ENCODE measurements at regions not wholly inside any gene's neighbourhood (a gene's known extent, or its start where the extent isn't known, plus 50 kb on each side); places are given as distances from the start of the nearest gene placed in this dataset.

DNA sequence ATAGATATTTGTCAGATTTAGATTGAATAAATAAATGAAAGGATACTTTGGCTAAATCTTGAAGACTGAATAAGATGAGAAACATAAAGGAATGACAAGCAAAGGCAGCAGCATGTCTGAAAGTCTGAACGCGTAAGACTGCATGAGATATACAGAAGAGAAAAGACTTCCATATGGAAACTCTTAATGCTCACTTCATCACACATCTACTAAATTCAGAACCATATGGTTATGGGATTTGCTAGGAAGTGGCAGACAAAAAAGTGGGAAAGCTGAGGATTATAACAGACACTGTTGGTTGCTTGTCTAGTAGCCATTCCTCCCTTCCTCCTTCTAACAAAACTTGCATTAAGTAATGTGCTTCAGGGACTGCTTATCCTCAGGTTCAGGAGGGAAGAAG lies 446.7 kb downstream of the KCTD12 start:
- TF ChIP-seq, protein P1, sequence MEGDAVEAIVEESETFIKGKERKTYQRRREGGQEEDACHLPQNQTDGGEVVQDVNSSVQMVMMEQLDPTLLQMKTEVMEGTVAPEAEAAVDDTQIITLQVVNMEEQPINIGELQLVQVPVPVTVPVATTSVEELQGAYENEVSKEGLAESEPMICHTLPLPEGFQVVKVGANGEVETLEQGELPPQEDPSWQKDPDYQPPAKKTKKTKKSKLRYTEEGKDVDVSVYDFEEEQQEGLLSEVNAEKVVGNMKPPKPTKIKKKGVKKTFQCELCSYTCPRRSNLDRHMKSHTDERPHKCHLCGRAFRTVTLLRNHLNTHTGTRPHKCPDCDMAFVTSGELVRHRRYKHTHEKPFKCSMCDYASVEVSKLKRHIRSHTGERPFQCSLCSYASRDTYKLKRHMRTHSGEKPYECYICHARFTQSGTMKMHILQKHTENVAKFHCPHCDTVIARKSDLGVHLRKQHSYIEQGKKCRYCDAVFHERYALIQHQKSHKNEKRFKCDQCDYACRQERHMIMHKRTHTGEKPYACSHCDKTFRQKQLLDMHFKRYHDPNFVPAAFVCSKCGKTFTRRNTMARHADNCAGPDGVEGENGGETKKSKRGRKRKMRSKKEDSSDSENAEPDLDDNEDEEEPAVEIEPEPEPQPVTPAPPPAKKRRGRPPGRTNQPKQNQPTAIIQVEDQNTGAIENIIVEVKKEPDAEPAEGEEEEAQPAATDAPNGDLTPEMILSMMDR (IDR thresholded peaks at IDR 0.05) = no peak
- Histone ChIP-seq H3K27me3 (ENCODE audit: control insufficient read depth, insufficient read depth, low read length) (no peaks in the 10 kb centered on the region), H3K79me2 (no peaks in the 10 kb centered on the region), H2AFZ (no peak overlapping the region), H3K4me1 (no peaks in the 10 kb centered on the region), H3K9me3 (ENCODE audit: control insufficient read depth, low read length) (no peaks in the 10 kb centered on the region), H3K9ac (no peak overlapping the region), H3K4me2 (ENCODE audit: low read length) (no peak overlapping the region), H3K4me3 (ENCODE audit: low read depth, low read length) (no peak overlapping the region), H3K36me3 (ENCODE audit: control insufficient read depth, insufficient read depth, low read length) (no peaks in the 10 kb centered on the region), H3K27ac (no peak overlapping the region)

DNA sequence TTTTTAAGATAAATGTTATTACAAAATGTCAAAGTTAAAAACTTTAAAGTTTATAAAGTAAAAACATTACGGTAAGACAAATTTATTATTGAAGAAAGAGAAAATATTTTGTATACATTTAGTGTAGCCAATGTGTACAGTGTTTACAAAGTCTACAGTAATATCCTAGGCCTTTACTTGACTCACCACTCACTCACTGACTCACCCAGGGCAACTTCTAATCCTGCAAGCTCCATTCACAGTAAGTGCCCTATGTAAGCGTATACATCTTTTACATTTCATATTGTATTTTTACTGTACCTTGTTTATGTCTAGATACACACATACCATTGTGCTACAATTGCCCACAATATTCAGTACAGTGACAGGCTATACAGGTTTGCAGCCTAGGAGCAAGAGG lies 448.2 kb downstream of the KCTD12 start:
- H3K4me1 ChIP-seq = no peaks in the 10 kb centered on the region
- H3K27me3 ChIP-seq (ENCODE audit: control insufficient read depth, insufficient read depth, low read length) = no peaks in the 10 kb centered on the region
- no peak overlapping the region for H2AFZ ChIP-seq

DNA sequence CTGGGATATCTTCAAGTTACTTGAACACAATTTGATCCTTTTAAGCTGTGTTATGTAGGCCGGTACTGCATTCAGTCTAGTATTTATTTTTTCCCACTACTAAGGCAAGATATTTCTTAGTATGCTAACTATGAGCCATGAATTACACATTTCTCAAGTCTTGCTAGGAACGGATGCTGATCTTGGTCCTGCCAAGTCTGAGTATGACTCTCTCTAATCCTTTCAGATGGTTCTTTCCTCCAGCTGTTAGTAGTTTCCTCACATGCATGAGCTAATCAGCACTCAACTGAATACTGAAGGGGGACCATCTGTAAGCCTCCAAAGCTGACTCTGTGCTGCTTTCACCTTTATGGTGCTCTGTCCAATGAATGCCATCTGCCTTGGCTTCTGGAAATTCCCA lies 460.3 kb downstream of the KCTD12 start:
- H3K9ac ChIP-seq = no peak overlapping the region
- TF ChIP-seq, protein P1 (IDR thresholded peaks at IDR 0.05) = no peak
- H3K27me3 ChIP-seq (ENCODE audit: control insufficient read depth, insufficient read depth, low read length) = no peaks in the 10 kb centered on the region
- no peak overlapping the region for H3K4me3 ChIP-seq (ENCODE audit: low read depth, low read length)
- H3K36me3 ChIP-seq (ENCODE audit: control insufficient read depth, insufficient read depth, low read length) = no peaks in the 10 kb centered on the region
- no peak overlapping the region for H3K27ac ChIP-seq
- H2AFZ ChIP-seq = no peak overlapping the region
- H3K4me1 ChIP-seq = no peaks in the 10 kb centered on the region
- no peaks in the 10 kb centered on the region for H3K79me2 ChIP-seq
- H3K4me2 ChIP-seq (ENCODE audit: low read length) = no peak overlapping the region
- H3K9me3 ChIP-seq (ENCODE audit: control insufficient read depth, low read length) = no peaks in the 10 kb centered on the region

More for the DNA sequence above, 448.2 kb downstream of the KCTD12 start:
- no peak overlapping the region for H3K4me3 ChIP-seq (ENCODE audit: low read depth, low read length)
- TF ChIP-seq, protein P1 (IDR thresholded peaks at IDR 0.05) = no peak
- H3K9me3 ChIP-seq (ENCODE audit: control insufficient read depth, low read length) = no peaks in the 10 kb centered on the region
- no peaks in the 10 kb centered on the region for H3K79me2 ChIP-seq
- H3K36me3 ChIP-seq (ENCODE audit: control insufficient read depth, insufficient read depth, low read length) = no peaks in the 10 kb centered on the region
- H3K9ac ChIP-seq = no peak overlapping the region
- H3K27ac ChIP-seq = no peak overlapping the region
- H3K4me2 ChIP-seq (ENCODE audit: low read length) = no peak overlapping the region

DNA sequence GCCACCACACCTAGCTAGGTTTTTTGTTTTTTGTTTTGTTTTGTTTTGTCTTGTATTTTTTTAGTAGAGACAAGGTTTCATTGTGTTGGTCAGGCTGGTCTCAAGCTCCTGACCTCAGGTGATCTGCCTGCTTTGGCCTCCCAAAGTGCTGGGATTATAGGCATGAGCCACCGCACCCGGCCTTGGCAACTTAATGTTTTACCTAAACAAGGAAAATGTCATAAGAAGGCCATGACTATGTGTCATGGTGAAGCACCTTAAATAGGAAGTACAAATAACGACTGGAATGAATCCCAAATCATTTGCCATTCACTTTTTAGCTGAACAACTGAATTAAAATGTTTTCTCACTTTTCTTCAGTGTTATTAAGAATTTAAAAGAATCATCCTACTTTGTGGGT lies 465.2 kb downstream of the KCTD12 start:
- no peak overlapping the region for H3K9ac ChIP-seq
- no peaks in the 10 kb centered on the region for H3K36me3 ChIP-seq (ENCODE audit: control insufficient read depth, insufficient read depth, low read length)
- TF ChIP-seq, protein P1 (IDR thresholded peaks at IDR 0.05) = no peak
- no peak overlapping the region for H2AFZ ChIP-seq
- no peak overlapping the region for H3K4me3 ChIP-seq (ENCODE audit: low read depth, low read length)
- no peak overlapping the region for H3K27ac ChIP-seq
- H3K27me3 ChIP-seq (ENCODE audit: control insufficient read depth, insufficient read depth, low read length) = no peaks in the 10 kb centered on the region
- no peaks in the 10 kb centered on the region for H3K4me1 ChIP-seq
- H3K9me3 ChIP-seq (ENCODE audit: control insufficient read depth, low read length) = no peaks in the 10 kb centered on the region
- no peak overlapping the region for H3K4me2 ChIP-seq (ENCODE audit: low read length)
- no peaks in the 10 kb centered on the region for H3K79me2 ChIP-seq

DNA sequence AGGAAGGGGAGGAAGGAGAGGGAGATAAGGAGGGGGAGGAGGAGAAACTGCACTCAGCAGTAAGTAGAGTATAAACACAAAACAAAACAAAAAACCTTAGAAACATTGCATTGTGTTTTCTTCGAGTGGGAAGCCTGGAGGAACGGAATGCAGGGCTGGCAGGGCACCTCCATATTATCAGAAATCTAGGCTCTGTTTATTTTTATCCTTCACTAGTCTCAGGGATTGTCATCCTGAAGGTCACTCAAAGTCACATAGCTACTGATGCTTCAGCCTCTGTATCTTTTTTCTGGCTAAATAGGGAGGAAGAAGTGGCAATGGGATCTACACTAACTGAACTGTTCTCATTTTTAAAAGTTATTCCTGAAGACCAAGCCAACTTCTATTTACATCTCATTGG lies 467.8 kb downstream of the KCTD12 start:
- peak overlapping the region; percentile 29 for H3K4me3 ChIP-seq (ENCODE audit: low read depth, low read length)
- H3K36me3 ChIP-seq (ENCODE audit: control insufficient read depth, insufficient read depth, low read length) = no peaks in the 10 kb centered on the region
- H3K4me2 ChIP-seq (ENCODE audit: low read length) = peak overlapping the region; percentile 52
- peak overlapping the region; percentile 61 for H3K27ac ChIP-seq
- no peaks in the 10 kb centered on the region for H3K9me3 ChIP-seq (ENCODE audit: control insufficient read depth, low read length)
- H3K27me3 ChIP-seq (ENCODE audit: control insufficient read depth, insufficient read depth, low read length) = no peaks in the 10 kb centered on the region
- H3K9ac ChIP-seq = no peak overlapping the region
- peak overlapping the region; percentile 64 for H2AFZ ChIP-seq
- TF ChIP-seq, protein P1 (IDR thresholded peaks at IDR 0.05) = no peak
- H3K4me1 ChIP-seq = no peaks in the 10 kb centered on the region
- H3K79me2 ChIP-seq = no peaks in the 10 kb centered on the region

Data from parathyroid adenoma (tissue), 2 donors.